IMR-90 (cell line): ENCODE measurements at regions not wholly inside any gene's neighbourhood (a gene's known extent, or its start where the extent isn't known, plus 50 kb on each side); places are given as distances from the start of the nearest gene placed in this dataset.
A peak's percentile ranks its signal among the peaks of the same experiment; 100 is the strongest.

ENCODE experiments used
- ATAC-seq: fragments of 200-7000 bp; cut with Tn5 transposase; 2 replicates; pipeline ENCODE4 v1.9.1; 2020; ENCODE audit warnings: low read depth, mild to moderate bottlenecking, moderate library complexity
- BruUV-seq: library from RNA; stranded (reverse); fragments of 400-500 nt; replicated peaks from 2 replicates; lab custom pipeline; 2021; lab: Mats Ljungman, UMichigan
- CTCF ChIA-PET: fragments of 300-600 bp; formaldehyde crosslinking; extraction: SDS; loops from one replicate; lab custom pipeline; 2021; ENCODE audit warnings: antibody characterized with exemption; lab: Yijun Ruan, JAX
- POLR2A ChIA-PET: fragments of 300-600 bp; sonication (Branson Sonifier 250); formaldehyde crosslinking; loops from one replicate; lab custom pipeline; 2022; ENCODE audit warnings: antibody characterized with exemption; ENCODE audit not compliant: unreplicated experiment; lab: Charles Lee
- DNase-seq: peaks from one replicate; pipeline ENCODE4 v3.0.0; 2013
- H2AFZ ChIP-seq: replicated peaks from 2 replicates; pipeline ENCODE3; 2013; ENCODE audit warnings: low read length, mild to moderate bottlenecking; ENCODE audit not compliant: poor library complexity
- H2AK5ac ChIP-seq: 2 replicates; pipeline ENCODE4 v1.6.1; 2013; ENCODE audit warnings: low read depth, low read length, inconsistent platforms
- H2AK9ac ChIP-seq: replicated peaks from 2 replicates; pipeline ENCODE3; 2013; ENCODE audit warnings: mild to moderate bottlenecking, low read depth, low read length, moderate library complexity; ENCODE audit not compliant: poor library complexity
- H2BK120ac ChIP-seq: 2 replicates; pipeline ENCODE4 v1.6.1; 2013; ENCODE audit warnings: low read depth, low read length, inconsistent platforms
- H2BK15ac ChIP-seq: 3 replicates; pipeline ENCODE4 v1.6.1; 2013; ENCODE audit warnings: low read depth, low read length, inconsistent platforms
- H2BK20ac ChIP-seq: 2 replicates; pipeline ENCODE4 v1.6.1; 2013; ENCODE audit warnings: low read depth, mild to moderate bottlenecking, inconsistent platforms, low read length, moderate library complexity
- H2BK5ac ChIP-seq: 2 replicates; pipeline ENCODE4 v1.6.1; 2013; ENCODE audit warnings: mild to moderate bottlenecking, low read depth, low read length, inconsistent platforms; ENCODE audit not compliant: poor library complexity, severe bottlenecking
- H3K14ac ChIP-seq: replicated peaks from 2 replicates; pipeline ENCODE4 v1.6.1; 2013; ENCODE audit warnings: low read depth, low read length, inconsistent platforms
- H3K18ac ChIP-seq: 2 replicates; pipeline ENCODE4 v1.6.1; 2013; ENCODE audit warnings: low read depth, low read length, control low read depth
- H3K23ac ChIP-seq: 2 replicates; pipeline ENCODE4 v1.6.1; 2013; ENCODE audit warnings: low read depth, low read length, inconsistent platforms
- H3K27ac ChIP-seq: 2 replicates; pipeline ENCODE4 v1.5.1; 2013; ENCODE audit warnings: mild to moderate bottlenecking, control low read depth, low read length; ENCODE audit not compliant: insufficient read depth
- H3K27me3 ChIP-seq: 2 replicates; pipeline ENCODE4 v1.6.1; 2013; ENCODE audit warnings: low read length; ENCODE audit not compliant: control insufficient read depth, insufficient read depth
- H3K36me3 ChIP-seq: 2 replicates; pipeline ENCODE4 v1.6.1; 2013; ENCODE audit warnings: low read length, mixed read lengths; ENCODE audit not compliant: control insufficient read depth, insufficient read depth
- H3K4ac ChIP-seq: 2 replicates; pipeline ENCODE4 v1.6.1; 2013; ENCODE audit warnings: low read depth, low read length, inconsistent platforms
- H3K4me1 ChIP-seq: 2 replicates; pipeline ENCODE4 v1.6.1; 2013; ENCODE audit warnings: low read length, mixed read lengths; ENCODE audit not compliant: control insufficient read depth, insufficient read depth
- H3K4me2 ChIP-seq: 2 replicates; pipeline ENCODE4 v1.6.1; 2013; ENCODE audit warnings: low read depth, mild to moderate bottlenecking, control low read depth, low read length, moderate library complexity
- H3K4me3 ChIP-seq: 2 replicates; pipeline ENCODE4 v1.5.1; 2013; ENCODE audit warnings: low read depth, mild to moderate bottlenecking, control low read depth, low read length, moderate library complexity; ENCODE audit not compliant: insufficient read depth
- H3K56ac ChIP-seq: 2 replicates; pipeline ENCODE4 v1.6.1; 2013; ENCODE audit warnings: low read length, inconsistent platforms; ENCODE audit not compliant: insufficient read depth; ENCODE audit errors: extremely low read depth
- H3K79me1 ChIP-seq, 2 experiments: 2 replicates each; pipeline ENCODE4 v1.6.1; 2013; ENCODE audit warnings: low read length in 2 of 2, inconsistent platforms in 1 of 2, low read depth in 1 of 2
- H3K9ac ChIP-seq: 2 replicates; pipeline ENCODE4 v1.6.1; 2013; ENCODE audit warnings: low read depth, low read length, control low read depth
- H3K9me1 ChIP-seq: 2 replicates; pipeline ENCODE4 v1.6.1; 2013; ENCODE audit warnings: low read length, inconsistent platforms; ENCODE audit not compliant: insufficient read depth
- H3K9me3 ChIP-seq: 2 replicates; pipeline ENCODE4 v1.6.1; 2013; ENCODE audit warnings: low read length; ENCODE audit not compliant: control insufficient read depth, insufficient read depth
- H4K20me1 ChIP-seq: 2 replicates; pipeline ENCODE4 v1.6.1; 2013; ENCODE audit warnings: low read length, inconsistent platforms; ENCODE audit not compliant: insufficient read depth
- H4K5ac ChIP-seq: 2 replicates; pipeline ENCODE4 v1.6.1; 2013; ENCODE audit warnings: mild to moderate bottlenecking, low read depth, low read length, control low read depth
- H4K8ac ChIP-seq, 2 experiments: 2 replicates each; pipeline ENCODE4 v1.6.1; 2013; ENCODE audit warnings: low read depth in 2 of 2, low read length in 2 of 2, control low read depth in 1 of 2, inconsistent platforms in 1 of 2
- H4K91ac ChIP-seq: 2 replicates; pipeline ENCODE4 v1.6.1; 2013; ENCODE audit warnings: low read depth, low read length, inconsistent platforms; ENCODE audit not compliant: insufficient read depth
- CEBPB ChIP-seq: IDR thresholded peaks from 2 replicates; pipeline ENCODE4 v1.6.1; 2012; ENCODE audit warnings: low read depth, low read length, improper control_type of control experiment
- CHD1 ChIP-seq: IDR thresholded peaks from 2 replicates; pipeline ENCODE4 v1.6.1; 2012; ENCODE audit warnings: low read depth, low read length, improper control_type of control experiment
- CTCF ChIP-seq: conservative IDR thresholded peaks from 2 replicates; pipeline ENCODE4 v1.5.1; 2012; ENCODE audit warnings: mild to moderate bottlenecking, low read depth, low read length, improper control_type of control experiment
- MAFK ChIP-seq: IDR thresholded peaks from 2 replicates; pipeline ENCODE4 v1.6.1; 2012; ENCODE audit warnings: low read depth, low read length, improper control_type of control experiment
- MAZ ChIP-seq: IDR thresholded peaks from 2 replicates; pipeline ENCODE4 v1.6.1; 2012; ENCODE audit warnings: low read depth, mild to moderate bottlenecking, low read length, improper control_type of control experiment, moderate library complexity, borderline replicate concordance
- RCOR1 ChIP-seq: IDR thresholded peaks from 2 replicates; pipeline ENCODE4 v1.6.1; 2012; ENCODE audit warnings: mild to moderate bottlenecking, low read length, improper control_type of control experiment; ENCODE audit not compliant: insufficient replicate concordance
- SMC3 ChIP-seq: fragments of 150-350 bp; IDR thresholded peaks from 2 replicates; pipeline ENCODE4 v1.6.1; 2016; ENCODE audit warnings: low read depth, mild to moderate bottlenecking, antibody characterized with exemption, low read length, moderate library complexity
- WGBS, 2 experiments: methylation state at CpG; one replicate each; pipeline versions ENCODE4 v1.1.5 to v1.1.7; 2013; ENCODE audit warnings: missing lambda C conversion rate in 2 of 2; ENCODE audit not compliant: insufficient read length in 1 of 2; ENCODE audit errors: extremely low coverage in 2 of 2; 5-methylcytosine and 5-hydroxymethylcytosine counted together
- dilution Hi-C: fragments of 300-500 bp; cut with HindIII; formaldehyde crosslinking; loops from one replicate; pipeline ENCODE4 v1.14.3; 2018; ENCODE audit warnings: low sequenced_read_pairs; ENCODE audit not compliant: unreplicated experiment
- in situ Hi-C: fragments of 300-500 bp; cut with MboI; formaldehyde crosslinking; loops from 3 replicates; pipeline ENCODE4 v1.14.3; 2019; ENCODE audit warnings: low sequenced_read_pairs, inconsistent platforms, mixed read lengths
- intact Hi-C: fragments of 100-400 bp; cut with micrococcal nuclease; formaldehyde crosslinking; loops from 2 replicates; pipeline ENCODE4 v1.10.0; 2022

- TF ChIP-seq CTCF: no peak
- TF ChIP-seq CHD1: no peak
- no peak for TF ChIP-seq RCOR1
- TF ChIP-seq MAZ: no peak
- TF ChIP-seq MAFK: no peak
- no peak for TF ChIP-seq SMC3
- no peak for TF ChIP-seq CEBPB
- Histone ChIP-seq H4K5ac (no peak overlapping the region), H2AK9ac (no peak overlapping the region), H2AK5ac (0 out of 2 replicates have a peak overlapping the region, but pooled peaks have one; percentile 23), H3K4ac (no peak overlapping the region), H3K9ac (no peak overlapping the region), H3K27me3 (no peaks in the 10 kb centered on the region), H3K9me1 (no peaks in the 10 kb centered on the region), H3K4me3 (no peak overlapping the region), H3K9me3 (no peaks in the 10 kb centered on the region), H3K4me2 (no peak overlapping the region), H2BK5ac (no peak overlapping the region), H4K20me1 (no peaks in the 10 kb centered on the region), H4K91ac (no peak overlapping the region), H3K23ac (no peak overlapping the region), H3K79me1 (no peaks in the 10 kb centered on the region), H4K8ac (no peak overlapping the region), H2AFZ (no peak overlapping the region), H2BK15ac (no peak overlapping the region), H3K36me3 (no peaks in the 10 kb centered on the region), H3K14ac (no peak overlapping the region), H3K4me1 (peaks cover 2% of the 10 kb centered on the region), H3K27ac (no peak overlapping the region), H3K18ac (no peak overlapping the region), H2BK120ac (0 out of 2 replicates have a peak overlapping the region, but pooled peaks have one; percentile 3), H3K56ac (no peak overlapping the region), H2BK20ac (no peak overlapping the region)
- in situ Hi-C loops (no loop called here), dilution Hi-C loops (no loop called here), intact Hi-C loops (loop anchor here (10.0 kb wide), 1 partner anchor 309 kb away; no protein-coding TSS in a partner anchor)
- no CpG with 5 or more reads among the region's 5 CpGs for WGBS, 2 experiments
- POLR2A ChIA-PET: no interaction called here
- no peak for ATAC-seq
- no peak for DNase-seq
- CTCF ChIA-PET: no interaction called here
- no TSS peak for BruUV-seq
These were observed 138.9 kb downstream of the NOC3L start for GRCh38 chr10:94223702-94224370.
